H1 (cell line): ENCODE measurements at regions not wholly inside any gene's neighbourhood (a gene's known extent, or its start where the extent isn't known, plus 50 kb on each side); places are given as distances from the start of the nearest gene placed in this dataset.

ENCODE experiments used
- CTCF ChIA-PET: fragments of 300-600 bp; sonication (Branson Sonifier 250); formaldehyde crosslinking; loops from one replicate; lab custom pipeline; 2021; ENCODE audit not compliant: partially characterized antibody; lab: Charles Lee
- POLR2A ChIA-PET: fragments of 300-600 bp; sonication (Branson Sonifier 250); formaldehyde crosslinking; loops from one replicate; lab custom pipeline; 2021; ENCODE audit warnings: inconsistent platforms; ENCODE audit not compliant: partially characterized antibody; lab: Charles Lee
- DNase-seq, 2 experiments: peaks; one replicate each; pipeline versions ENCODE4 v3.0.0 to v3.0.0-alpha.2; 2010 to 2022; ENCODE audit warnings: low spot score in 2 of 2, low read depth in 1 of 2, mixed read lengths in 1 of 2
- FAIRE-seq: peaks from 2 replicates; lab custom pipeline; 2011; peaks lifted over from hg19 to GRCh38; lab: Jason Lieb, UNC
- H2AFZ ChIP-seq: 2 replicates; pipeline ENCODE4 v1.8.1; 2012; ENCODE audit warnings: low read length, inconsistent platforms
- H2AK5ac ChIP-seq: 2 replicates; pipeline ENCODE4 v1.6.1; 2013; ENCODE audit warnings: low read depth, low read length
- H2BK120ac ChIP-seq: replicated peaks from 2 replicates; pipeline ENCODE3; 2013; ENCODE audit warnings: low read depth, low read length, inconsistent platforms
- H2BK12ac ChIP-seq: 2 replicates; pipeline ENCODE4 v1.6.1; 2013; ENCODE audit warnings: low read depth, low read length
- H2BK15ac ChIP-seq: 2 replicates; pipeline ENCODE4 v1.6.1; 2013; ENCODE audit warnings: low read length
- H2BK20ac ChIP-seq: 2 replicates; pipeline ENCODE4 v1.6.1; 2013; ENCODE audit warnings: low read length
- H2BK5ac ChIP-seq: 2 replicates; pipeline ENCODE4 v1.6.1; 2013; ENCODE audit warnings: low read depth, low read length
- H3K14ac ChIP-seq: 2 replicates; pipeline ENCODE4 v1.6.1; 2013; ENCODE audit warnings: inconsistent platforms; ENCODE audit not compliant: insufficient read length
- H3K18ac ChIP-seq: 2 replicates; pipeline ENCODE4 v1.6.1; 2013; ENCODE audit warnings: low read length; ENCODE audit errors: extremely low read depth
- H3K23ac ChIP-seq: 2 replicates; pipeline ENCODE4 v1.6.1; 2013; ENCODE audit warnings: inconsistent platforms; ENCODE audit not compliant: insufficient read length
- H3K23me2 ChIP-seq: 2 replicates; pipeline ENCODE4 v1.6.1; 2013; ENCODE audit warnings: low read depth, low read length
- H3K27ac ChIP-seq: 2 replicates; pipeline ENCODE4 v1.6.1; 2011; ENCODE audit warnings: low read depth, low read length, inconsistent platforms
- H3K27me3 ChIP-seq, 4 experiments: replicated peaks in 1 of 4; 1 replicate in 1 of 4; 2 replicates in 3 of 4; pipeline versions ENCODE4 v1.6.1 to v1.8.1; 2011 to 2013; ENCODE audit warnings: low read length in 3 of 4, mild to moderate bottlenecking in 3 of 4, inconsistent platforms in 2 of 4, mixed read lengths in 2 of 4, moderate library complexity in 1 of 4; ENCODE audit not compliant: control insufficient read depth in 3 of 4, insufficient read depth in 3 of 4; ENCODE audit errors: extremely low read depth in 1 of 4
- H3K36me3 ChIP-seq, 4 experiments: 2 replicates each; pipeline versions ENCODE4 v1.6.1 to v1.8.1; 2011 to 2013; ENCODE audit warnings: mild to moderate bottlenecking in 4 of 4, low read length in 3 of 4, moderate library complexity in 2 of 4, control low read depth in 1 of 4, inconsistent platforms in 1 of 4; ENCODE audit not compliant: insufficient read depth in 4 of 4, control insufficient read depth in 2 of 4
- H3K4ac ChIP-seq: replicated peaks from 2 replicates; pipeline ENCODE3; 2013; ENCODE audit warnings: low read length, low read depth, mixed read lengths, inconsistent platforms; ENCODE audit not compliant: insufficient read length
- H3K4me1 ChIP-seq, 4 experiments: replicated peaks in 1 of 4; 1 replicate in 1 of 4; 2 replicates in 3 of 4; pipeline versions ENCODE4 v1.6.1 to v1.8.1; 2011 to 2013; ENCODE audit warnings: low read length in 3 of 4, inconsistent platforms in 2 of 4, mixed read lengths in 1 of 4; ENCODE audit not compliant: insufficient read depth in 4 of 4, control insufficient read depth in 3 of 4
- H3K4me2 ChIP-seq, 2 experiments: 2 replicates each; pipeline versions ENCODE4 v1.6.1 to v1.8.1; 2011 to 2013; ENCODE audit warnings: low read depth in 2 of 2, low read length in 2 of 2, control low read depth in 1 of 2, inconsistent platforms in 1 of 2, mild to moderate bottlenecking in 1 of 2; ENCODE audit not compliant: insufficient read depth in 1 of 2
- H3K4me3 ChIP-seq, 4 experiments: fragments of 200-600, 300-600 bp in 1 of 4; sonication (generic), shearing (Covaris generic), sonication (Bioruptor Twin) in 1 of 4; 2 replicates each; pipeline versions ENCODE4 v1.5.1 to v1.8.1; 2011 to 2016; ENCODE audit warnings: low read length in 4 of 4, low read depth in 3 of 4, control low read depth in 2 of 4, inconsistent platforms in 2 of 4, mild to moderate bottlenecking in 2 of 4, mixed read lengths in 1 of 4, moderate library complexity in 1 of 4; ENCODE audit not compliant: insufficient read depth in 2 of 4; ENCODE audit errors: extremely low read depth in 1 of 4
- H3K56ac ChIP-seq: replicated peaks from 2 replicates; pipeline ENCODE3; 2013; ENCODE audit warnings: low read depth, mild to moderate bottlenecking, mixed read lengths, low read length, inconsistent platforms; ENCODE audit not compliant: insufficient read length
- H3K79me1 ChIP-seq: 2 replicates; pipeline ENCODE4 v1.6.1; 2013; ENCODE audit warnings: low read depth, low read length, control low read depth
- H3K79me2 ChIP-seq, 2 experiments: 2 replicates each; pipeline versions ENCODE4 v1.6.1 to v1.8.1; 2012 to 2013; ENCODE audit warnings: low read length in 2 of 2, mild to moderate bottlenecking in 2 of 2, inconsistent platforms in 1 of 2; ENCODE audit not compliant: insufficient read depth in 2 of 2, control insufficient read depth in 1 of 2
- H3K9ac ChIP-seq, 4 experiments: replicated peaks in 1 of 4; 1 replicate in 1 of 4; 2 replicates in 3 of 4; pipeline versions ENCODE4 v1.6.1 to v1.8.1; 2011 to 2013; ENCODE audit warnings: low read depth in 3 of 4, low read length in 3 of 4, control low read depth in 2 of 4, mild to moderate bottlenecking in 2 of 4, moderate library complexity in 2 of 4, inconsistent platforms in 1 of 4; ENCODE audit errors: extremely low read depth in 1 of 4
- H3K9me3 ChIP-seq, 2 experiments: 2 replicates each; pipeline versions ENCODE4 v1.6.1 to v1.8.1; 2012 to 2013; ENCODE audit warnings: mild to moderate bottlenecking in 2 of 2, moderate library complexity in 2 of 2, control low read depth in 1 of 2, inconsistent platforms in 1 of 2, low read depth in 1 of 2, low read length in 1 of 2, mixed read lengths in 1 of 2; ENCODE audit not compliant: insufficient read depth in 2 of 2
- H4K20me1 ChIP-seq, 2 experiments: replicated peaks in 1 of 2; 2 replicates each; pipeline versions ENCODE3 to v1.8.1; 2011 to 2013; ENCODE audit warnings: inconsistent platforms in 2 of 2, low read length in 2 of 2, mild to moderate bottlenecking in 1 of 2; ENCODE audit not compliant: insufficient read depth in 2 of 2, control insufficient read depth in 1 of 2
- H4K5ac ChIP-seq: 2 replicates; pipeline ENCODE4 v1.6.1; 2013; ENCODE audit warnings: low read length, low read depth, mixed read lengths, inconsistent platforms; ENCODE audit not compliant: insufficient read length
- H4K8ac ChIP-seq: 2 replicates; pipeline ENCODE4 v1.8.0; 2013; ENCODE audit warnings: mild to moderate bottlenecking, moderate library complexity, low read length, inconsistent platforms; ENCODE audit not compliant: insufficient read depth; ENCODE audit errors: extremely low read depth
- H4K91ac ChIP-seq: replicated peaks from 2 replicates; pipeline ENCODE3; 2013; ENCODE audit warnings: low read length, mixed read lengths, inconsistent platforms; ENCODE audit not compliant: insufficient read length
- CHD2 ChIP-seq: IDR thresholded peaks from 2 replicates; pipeline ENCODE4 v1.6.1; 2012; ENCODE audit warnings: low read length, improper control_type of control experiment
- FOSL1 ChIP-seq: IDR thresholded peaks from 2 replicates; pipeline ENCODE4 v1.6.1; 2011; ENCODE audit warnings: mild to moderate bottlenecking, low read depth, low read length, moderate library complexity; ENCODE audit not compliant: insufficient read depth
- KDM4A ChIP-seq: IDR thresholded peaks from one replicate; pipeline ENCODE4 v1.7.1; 2012; ENCODE audit warnings: low read depth, mild to moderate bottlenecking, moderate library complexity, low read length, inconsistent platforms; ENCODE audit not compliant: severe bottlenecking
- KDM5A ChIP-seq: fragments of 200-600 bp; IDR thresholded peaks from 2 replicates; pipeline ENCODE4 v1.7.1; 2012; ENCODE audit warnings: mild to moderate bottlenecking, low read length, inconsistent platforms, mixed read lengths
- NANOG ChIP-seq: IDR thresholded peaks from 2 replicates; pipeline ENCODE4 v1.6.1; 2011; ENCODE audit warnings: low read length, low read depth, mild to moderate bottlenecking, inconsistent platforms; ENCODE audit not compliant: insufficient read depth, poor library complexity, severe bottlenecking
- NRF1 ChIP-seq: IDR thresholded peaks from 2 replicates; pipeline ENCODE4 v1.6.1; 2011; ENCODE audit warnings: mild to moderate bottlenecking, low read depth, low read length, improper control_type of control experiment
- POLR2AphosphoS5 ChIP-seq: IDR thresholded peaks from 2 replicates; pipeline ENCODE4 v1.6.1; 2011; ENCODE audit warnings: low read depth, low read length
- RAD21 ChIP-seq, 2 experiments: IDR thresholded peaks in 1 of 2; conservative IDR thresholded peaks in 1 of 2; 2 replicates each; pipeline ENCODE4 v1.6.1; 2011; ENCODE audit warnings: low read depth in 2 of 2, low read length in 2 of 2, improper control_type of control experiment in 1 of 2, inconsistent platforms in 1 of 2, mild to moderate bottlenecking in 1 of 2, moderate library complexity in 1 of 2
- TBP ChIP-seq: IDR thresholded peaks from 2 replicates; pipeline ENCODE4 v1.6.1; 2011; ENCODE audit warnings: low read depth, low read length, improper control_type of control experiment
- YY1 ChIP-seq: IDR thresholded peaks from 2 replicates; pipeline ENCODE4 v1.6.1; 2011; ENCODE audit warnings: low read depth, mild to moderate bottlenecking, low read length
- WGBS, 2 experiments: shearing (Covaris generic) in 1 of 2; methylation state at CpG; one replicate each; pipeline versions ENCODE4 v1.1.6 to v1.1.7; 2013 to 2015; ENCODE audit warnings: low lambda C conversion rate in 2 of 2, mixed read lengths in 2 of 2, inconsistent platforms in 1 of 2, low coverage in 1 of 2, missing lambda C conversion rate in 1 of 2; ENCODE audit not compliant: insufficient replicate concordance in 2 of 2, insufficient coverage in 1 of 2, insufficient read length in 1 of 2; ENCODE audit errors: extremely low coverage in 1 of 2, missing lambda C conversion rate in 1 of 2; 5-methylcytosine and 5-hydroxymethylcytosine counted together

- H2BK120ac ChIP-seq: no peak overlapping the region
- no peak overlapping the region for H2BK12ac ChIP-seq
- ChIA-PET POLR2A (interaction anchor here (1.0 kb wide), 1 partner anchor 30 kb away, joined by 3 read pairs; no protein-coding TSS in a partner anchor), CTCF (interaction anchor here (0.9 to 1.5 kb wide), 2 partner anchors 40 to 635 kb away, joined by 3 read pairs; no protein-coding TSS in a partner anchor)
- no peaks in the 10 kb centered on the region; a peak in 1 of 7 replicates for H3K27me3 ChIP-seq
- H2BK5ac ChIP-seq: no peak overlapping the region
- FAIRE-seq (no peak), DNase-seq (no peak)
- H3K23me2 ChIP-seq: no peaks in the 10 kb centered on the region
- H3K36me3 ChIP-seq: no peaks in the 10 kb centered on the region
- peaks cover 0 to 7% (median under 1%) of the 10 kb centered on the region in 4 experiments; a peak in 2 of 7 replicates for H3K4me1 ChIP-seq
- no peak overlapping the region for H3K4ac ChIP-seq
- H3K18ac ChIP-seq: no peak overlapping the region
- H2AFZ ChIP-seq: no peak overlapping the region
- H2BK20ac ChIP-seq: no peak overlapping the region
- no peak overlapping the region for H3K14ac ChIP-seq
- H2AK5ac ChIP-seq: no peak overlapping the region
- WGBS, 2 experiments: 77% methylated on average over 4 of the region's 4 CpGs; no CpG with 5 or more reads in 1 of the 2 experiments
- no peak overlapping the region for H3K9ac ChIP-seq
- no peak overlapping the region for H3K56ac ChIP-seq
- H3K23ac ChIP-seq: no peak overlapping the region
- H4K8ac ChIP-seq: no peak overlapping the region
- H3K4me2 ChIP-seq: no peak overlapping the region
- H3K4me3 ChIP-seq: no peak overlapping the region
- H4K91ac ChIP-seq: no peak overlapping the region
- H4K5ac ChIP-seq: no peak overlapping the region
- H2BK15ac ChIP-seq: no peak overlapping the region
- no peaks in the 10 kb centered on the region for H3K9me3 ChIP-seq
- H3K79me2 ChIP-seq: no peaks in the 10 kb centered on the region
- H3K79me1 ChIP-seq: no peaks in the 10 kb centered on the region
- H4K20me1 ChIP-seq: no peaks in the 10 kb centered on the region
- H3K27ac ChIP-seq: no peak overlapping the region
- TF ChIP-seq KDM4A (no peak), NRF1 (no peak), POLR2AphosphoS5 (no peak), YY1 (no peak), FOSL1 (no peak), KDM5A (no peak), CHD2 (no peak), NANOG (no peak), TBP (no peak), RAD21 (IDR thresholded peaks at IDR 0.05 in 1 of 2, conservative IDR thresholded peaks at IDR 0.05 in 1 of 2; ENCODE audit: low read depth in 2 of 2, low read length in 2 of 2) (no peak)
Measured at GRCh38 chr14:37865719-37866549, 270.5 kb downstream of the TTC6 start.
